ENCODE measurements at regions not wholly inside any gene's neighbourhood (a gene's known extent, or its start where the extent isn't known, plus 50 kb on each side); places are given as distances from the start of the nearest gene placed in this dataset.

- no peak for DNase-seq
Observed at GRCh38 chr1:93013145-93014065, 52.1 kb upstream of the DIPK1A start.

DNA sequence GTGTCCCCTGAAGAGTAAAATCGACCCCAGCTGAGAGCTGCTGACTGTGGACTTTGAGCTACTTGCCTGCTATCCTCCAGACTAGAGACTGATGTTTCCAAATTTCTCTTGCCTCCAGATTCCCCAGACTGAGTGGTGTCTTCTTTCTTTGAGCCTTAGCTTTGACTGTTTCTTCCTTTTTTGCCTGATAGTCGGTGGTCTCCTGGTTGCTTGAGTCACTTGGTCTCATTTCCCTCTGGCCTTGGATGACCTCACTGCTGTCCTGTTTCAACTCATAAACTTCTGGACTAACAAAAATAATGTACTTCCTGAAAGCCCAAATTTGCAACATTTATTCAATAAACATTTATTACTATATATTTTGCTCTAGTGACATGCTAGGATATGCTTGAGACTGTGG is 52.9 kb upstream of the DIPK1A start:
- DNase-seq = no peak

DNA sequence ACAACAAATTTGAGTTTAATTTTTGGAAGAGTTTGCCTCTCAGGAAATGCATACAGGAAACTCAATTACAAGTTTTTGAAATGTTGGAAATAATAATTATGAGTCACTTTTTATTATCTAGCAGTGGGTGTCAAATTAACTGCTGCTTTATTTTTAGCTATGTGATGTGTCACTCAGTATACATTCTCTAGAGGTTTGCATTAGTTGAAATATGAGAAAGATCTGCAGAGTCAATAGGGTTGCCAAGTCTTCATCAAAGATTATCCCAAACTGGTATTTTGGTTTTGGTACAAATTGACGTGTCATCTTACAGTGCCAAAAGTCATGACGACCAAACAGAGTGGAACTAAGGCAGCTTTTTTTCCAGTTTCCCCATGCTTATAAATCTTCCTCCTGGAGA is 54.3 kb upstream of the DIPK1A start:
- DNase-seq = no peak

GRCh38 chr1:93016171-93016570 is 54.9 kb upstream of the DIPK1A start:
- no peak for DNase-seq

DNA sequence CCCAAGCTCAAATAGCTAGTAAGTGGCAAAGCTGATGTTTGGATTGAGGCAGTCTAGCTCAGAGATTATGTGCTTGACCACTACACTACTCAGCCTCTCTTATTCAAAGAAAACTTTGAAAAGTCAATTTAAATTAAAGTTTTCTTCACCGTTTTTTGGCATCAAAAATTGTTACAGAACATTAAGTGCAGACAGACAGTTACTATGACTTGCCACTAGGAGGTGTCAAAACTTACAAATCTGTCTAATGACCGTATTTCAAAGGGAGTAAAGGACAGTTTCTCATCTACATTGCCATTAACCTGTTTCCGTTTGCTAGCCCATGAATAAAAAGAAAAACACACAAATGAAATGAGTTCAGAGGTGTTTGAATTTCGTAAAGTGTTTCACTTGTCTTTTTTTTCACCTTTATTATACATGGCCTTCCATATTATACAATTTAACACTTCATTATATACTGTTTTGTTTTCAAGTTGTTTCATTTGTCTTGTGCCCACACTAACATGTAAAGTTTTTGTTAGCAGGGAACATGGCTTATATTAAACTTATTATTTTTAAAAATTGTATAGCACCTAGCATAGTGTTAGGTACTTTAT is 57.4 kb upstream of the MTF2 start:
- DNase-seq = peak in 1 of 2 donors; percentile 73

GRCh38 chr1:93022580-93022979 is 56.5 kb upstream of the MTF2 start:
- no peak for DNase-seq

DNA sequence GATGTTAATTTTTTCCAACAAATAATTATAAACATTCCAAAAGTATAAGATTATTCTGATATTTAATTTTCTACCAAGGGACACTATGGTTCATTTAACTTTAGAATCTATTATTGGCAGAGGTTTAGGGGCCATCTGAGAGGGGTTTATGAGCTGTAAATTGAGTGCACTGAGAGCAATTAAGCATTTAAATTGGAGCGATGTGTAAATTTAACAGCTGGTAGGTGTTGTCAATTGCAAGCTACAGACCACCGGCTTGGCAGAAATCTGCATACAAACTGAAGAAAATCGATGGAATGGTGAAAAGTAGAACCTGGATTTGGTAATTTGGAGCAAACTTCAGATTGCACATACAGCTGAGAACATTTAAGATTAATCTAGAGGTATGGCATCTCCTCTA is 55.8 kb upstream of the MTF2 start:
- DNase-seq = no peak

DNA sequence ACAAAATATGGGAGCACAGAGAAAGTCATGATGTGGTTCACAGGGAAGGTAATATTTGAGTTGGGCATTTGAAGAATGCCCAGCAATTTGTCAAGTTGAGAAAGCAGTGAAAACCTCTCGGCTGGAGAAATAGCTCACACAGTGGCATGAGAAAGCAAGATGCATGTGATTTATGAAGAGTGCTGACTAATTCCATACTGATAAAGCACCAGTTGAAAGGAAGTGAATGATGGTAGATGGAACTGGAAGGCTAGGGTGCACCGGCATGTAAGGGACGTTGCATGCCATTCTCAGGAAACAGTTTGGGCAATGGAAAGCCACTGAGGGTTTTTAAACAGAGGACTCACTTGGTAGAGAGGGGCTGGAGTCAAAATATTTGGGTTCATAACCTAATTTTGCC is 53.5 kb upstream of the MTF2 start:
- no peak for DNase-seq

DNA sequence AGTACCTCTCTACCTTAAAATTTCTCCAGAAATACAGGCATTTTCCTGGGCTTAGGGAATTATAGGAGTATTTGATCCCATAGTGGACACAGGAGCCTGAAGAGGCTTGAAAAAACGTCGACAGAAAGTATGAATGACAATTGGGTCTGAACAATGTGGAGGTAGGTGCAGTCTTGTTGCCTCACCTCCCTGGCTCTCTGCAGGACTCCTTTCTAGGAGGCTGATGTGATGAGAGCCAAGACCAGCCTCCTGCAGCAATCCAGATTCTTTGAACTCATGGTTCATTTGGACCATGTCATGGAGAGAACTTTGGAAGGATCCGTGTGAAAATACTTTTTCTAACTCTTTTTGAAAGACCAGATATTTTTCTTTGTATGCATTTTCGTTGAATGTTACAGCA is 50.5 kb upstream of the MTF2 start:
- DNase-seq = no peak

Data from CD4-positive, alpha-beta T cell treated with Interferon alpha-2 for 1 hour (primary cell).